ENCODE measurements at regions not wholly inside any gene's neighbourhood (a gene's known extent, or its start where the extent isn't known, plus 50 kb on each side); places are given as distances from the start of the nearest gene placed in this dataset.

- no peaks in the 10 kb centered on the region for H3K4me1 ChIP-seq (ENCODE audit: control insufficient read depth, insufficient read depth, low read length, poor library complexity, severe bottlenecking)
- H3K36me3 ChIP-seq (ENCODE audit: control insufficient read depth, insufficient read depth, low read length): no peaks in the 10 kb centered on the region
- no peak overlapping the region for H3K27ac Mint-ChIP-seq
- H3K9me3 ChIP-seq (ENCODE audit: control insufficient read depth in 2 of 2, low read length in 2 of 2): peaks cover 0 to 4% of the 10 kb centered on the region in 2 experiments
- H3K27ac ChIP-seq (ENCODE audit: insufficient read depth, low read length, poor library complexity, severe bottlenecking): no peak overlapping the region
- H3K9me3 Mint-ChIP-seq: peaks cover 3 to 23% (median 5%) of the 10 kb centered on the region in 7 donors
- no peaks in the 10 kb centered on the region for H3K36me3 Mint-ChIP-seq
- no peak overlapping the region for H3K4me3 Mint-ChIP-seq
- H3K4me1 Mint-ChIP-seq: no peaks in the 10 kb centered on the region
- no peaks in the 10 kb centered on the region for H3K27me3 ChIP-seq (ENCODE audit: control insufficient read depth, insufficient read depth, low read length)
- H3K27me3 Mint-ChIP-seq: no peaks in the 10 kb centered on the region
- DNase-seq (no peak), ATAC-seq (ENCODE audit: low read depth in 2 of 2) (no peak)
- no peak overlapping the region for H3K4me3 ChIP-seq (ENCODE audit: low read depth, low read length)
These were observed 755.9 kb upstream of the ADGRL4 start for GRCh38 chr1:79762461-79762860.

- Mint-ChIP-seq H3K27me3 (no peaks in the 10 kb centered on the region), H3K4me1 (no peaks in the 10 kb centered on the region)
- H3K4me1 ChIP-seq (ENCODE audit: control insufficient read depth, insufficient read depth, low read length, poor library complexity, severe bottlenecking): no peaks in the 10 kb centered on the region
These were observed 754.0 kb upstream of the ADGRL4 start for GRCh38 chr1:79760531-79760930.

GRCh38 chr1:79749607-79750006 is 743.1 kb upstream of the ADGRL4 start:
- no peaks in the 10 kb centered on the region for H3K36me3 ChIP-seq (ENCODE audit: control insufficient read depth, insufficient read depth, low read length)
- Mint-ChIP-seq H3K36me3 (no peaks in the 10 kb centered on the region), H3K27me3 (no peaks in the 10 kb centered on the region), H3K4me1 (no peaks in the 10 kb centered on the region), H3K27ac (no peak overlapping the region), H3K9me3 (peaks cover 0 to 6% (median 1%) of the 10 kb centered on the region in 7 donors), H3K4me3 (no peak overlapping the region)
- ATAC-seq (ENCODE audit: low read depth in 2 of 2): no peak
- H3K27ac ChIP-seq (ENCODE audit: insufficient read depth, low read length, poor library complexity, severe bottlenecking): no peak overlapping the region
- H3K4me1 ChIP-seq (ENCODE audit: control insufficient read depth, insufficient read depth, low read length, poor library complexity, severe bottlenecking): no peaks in the 10 kb centered on the region
- H3K27me3 ChIP-seq (ENCODE audit: control insufficient read depth, insufficient read depth, low read length): no peaks in the 10 kb centered on the region
- no peak overlapping the region for H3K4me3 ChIP-seq (ENCODE audit: low read depth, low read length)
- H3K9me3 ChIP-seq (ENCODE audit: control insufficient read depth in 2 of 2, low read length in 2 of 2): no peaks in the 10 kb centered on the region
- DNase-seq: no peak

More at GRCh38 chr1:79760531-79760930, 754.0 kb upstream of the ADGRL4 start:
- ATAC-seq (ENCODE audit: low read depth in 2 of 2): no peak
- Mint-ChIP-seq H3K36me3 (no peaks in the 10 kb centered on the region), H3K27ac (no peak overlapping the region), H3K9me3 (peaks cover 3 to 18% (median 11%) of the 10 kb centered on the region in 7 donors), H3K4me3 (no peak overlapping the region)
- Histone ChIP-seq H3K27me3 (ENCODE audit: control insufficient read depth, insufficient read depth, low read length) (no peaks in the 10 kb centered on the region), H3K4me3 (ENCODE audit: low read depth, low read length) (no peak overlapping the region), H3K9me3 (ENCODE audit: control insufficient read depth in 2 of 2, low read length in 2 of 2) (peaks cover 0 to 4% of the 10 kb centered on the region in 2 experiments), H3K36me3 (ENCODE audit: control insufficient read depth, insufficient read depth, low read length) (no peaks in the 10 kb centered on the region), H3K27ac (ENCODE audit: insufficient read depth, low read length, poor library complexity, severe bottlenecking) (no peak overlapping the region)
- no peak for DNase-seq

GRCh38 chr1:79745929-79746328 is 739.4 kb upstream of the ADGRL4 start:
- Mint-ChIP-seq H3K9me3 (peaks cover 0 to 7% (median 1%) of the 10 kb centered on the region in 7 donors), H3K27ac (no peak overlapping the region)

GRCh38 chr1:79744746-79745145 is 738.2 kb upstream of the ADGRL4 start:
- Mint-ChIP-seq H3K27me3 (no peaks in the 10 kb centered on the region), H3K4me1 (no peaks in the 10 kb centered on the region), H3K27ac (no peak overlapping the region), H3K36me3 (no peaks in the 10 kb centered on the region), H3K4me3 (no peak overlapping the region), H3K9me3 (peaks cover 0 to 7% (median 0%) of the 10 kb centered on the region in 7 donors)
- Histone ChIP-seq H3K9me3 (ENCODE audit: control insufficient read depth in 2 of 2, low read length in 2 of 2) (no peaks in the 10 kb centered on the region), H3K4me3 (ENCODE audit: low read depth, low read length) (no peak overlapping the region), H3K27ac (ENCODE audit: insufficient read depth, low read length, poor library complexity, severe bottlenecking) (no peak overlapping the region), H3K36me3 (ENCODE audit: control insufficient read depth, insufficient read depth, low read length) (no peaks in the 10 kb centered on the region), H3K27me3 (ENCODE audit: control insufficient read depth, insufficient read depth, low read length) (no peaks in the 10 kb centered on the region), H3K4me1 (ENCODE audit: control insufficient read depth, insufficient read depth, low read length, poor library complexity, severe bottlenecking) (no peaks in the 10 kb centered on the region)
- DNase-seq: no peak
- ATAC-seq (ENCODE audit: low read depth in 2 of 2): no peak

More at GRCh38 chr1:79745929-79746328, 739.4 kb upstream of the ADGRL4 start:
- H3K27me3 Mint-ChIP-seq: no peaks in the 10 kb centered on the region
- Histone ChIP-seq H3K27ac (ENCODE audit: insufficient read depth, low read length, poor library complexity, severe bottlenecking) (no peak overlapping the region), H3K9me3 (ENCODE audit: control insufficient read depth in 2 of 2, low read length in 2 of 2) (no peaks in the 10 kb centered on the region), H3K27me3 (ENCODE audit: control insufficient read depth, insufficient read depth, low read length) (no peaks in the 10 kb centered on the region), H3K4me3 (ENCODE audit: low read depth, low read length) (no peak overlapping the region), H3K36me3 (ENCODE audit: control insufficient read depth, insufficient read depth, low read length) (no peaks in the 10 kb centered on the region), H3K4me1 (ENCODE audit: control insufficient read depth, insufficient read depth, low read length, poor library complexity, severe bottlenecking) (no peaks in the 10 kb centered on the region)
- H3K4me1 Mint-ChIP-seq: no peaks in the 10 kb centered on the region
- no peak overlapping the region for H3K4me3 Mint-ChIP-seq
- ATAC-seq (ENCODE audit: low read depth in 2 of 2) (no peak), DNase-seq (no peak)
- H3K36me3 Mint-ChIP-seq: no peaks in the 10 kb centered on the region

- H3K27ac ChIP-seq (ENCODE audit: insufficient read depth, low read length, poor library complexity, severe bottlenecking): no peak overlapping the region
- ATAC-seq (ENCODE audit: low read depth in 2 of 2): no peak
These were observed 735.3 kb upstream of the ADGRL4 start for GRCh38 chr1:79741720-79742421.

GRCh38 chr1:79738101-79738500 is 731.6 kb upstream of the ADGRL4 start:
- Histone ChIP-seq H3K4me3 (ENCODE audit: low read depth, low read length) (no peak overlapping the region), H3K36me3 (ENCODE audit: control insufficient read depth, insufficient read depth, low read length) (no peaks in the 10 kb centered on the region), H3K27ac (ENCODE audit: insufficient read depth, low read length, poor library complexity, severe bottlenecking) (no peak overlapping the region), H3K9me3 (ENCODE audit: control insufficient read depth in 2 of 2, low read length in 2 of 2) (peaks cover 0 to 7% of the 10 kb centered on the region in 2 experiments), H3K4me1 (ENCODE audit: control insufficient read depth, insufficient read depth, low read length, poor library complexity, severe bottlenecking) (no peaks in the 10 kb centered on the region), H3K27me3 (ENCODE audit: control insufficient read depth, insufficient read depth, low read length) (no peaks in the 10 kb centered on the region)
- H3K36me3 Mint-ChIP-seq: no peaks in the 10 kb centered on the region
- H3K9me3 Mint-ChIP-seq: peaks cover 0 to 34% (median 4%) of the 10 kb centered on the region in 7 donors
- no peaks in the 10 kb centered on the region for H3K27me3 Mint-ChIP-seq
- no peak overlapping the region for H3K27ac Mint-ChIP-seq
- H3K4me1 Mint-ChIP-seq: no peaks in the 10 kb centered on the region
- DNase-seq (no peak), ATAC-seq (ENCODE audit: low read depth in 2 of 2) (no peak)
- no peak overlapping the region for H3K4me3 Mint-ChIP-seq

More at GRCh38 chr1:79741720-79742421, 735.3 kb upstream of the ADGRL4 start:
- H3K4me1 ChIP-seq (ENCODE audit: control insufficient read depth, insufficient read depth, low read length, poor library complexity, severe bottlenecking): no peaks in the 10 kb centered on the region
- no peak overlapping the region for H3K27ac Mint-ChIP-seq
- H3K36me3 ChIP-seq (ENCODE audit: control insufficient read depth, insufficient read depth, low read length): no peaks in the 10 kb centered on the region
- H3K27me3 Mint-ChIP-seq: no peaks in the 10 kb centered on the region
- H3K36me3 Mint-ChIP-seq: no peaks in the 10 kb centered on the region
- H3K4me3 ChIP-seq (ENCODE audit: low read depth, low read length): no peak overlapping the region
- H3K4me3 Mint-ChIP-seq: no peak overlapping the region
- DNase-seq: no peak
- no peaks in the 10 kb centered on the region for H3K4me1 Mint-ChIP-seq
- peaks cover 0 to 3% of the 10 kb centered on the region in 2 experiments for H3K9me3 ChIP-seq (ENCODE audit: control insufficient read depth in 2 of 2, low read length in 2 of 2)
- peaks cover 0 to 14% (median 4%) of the 10 kb centered on the region in 7 donors for H3K9me3 Mint-ChIP-seq
- no peaks in the 10 kb centered on the region for H3K27me3 ChIP-seq (ENCODE audit: control insufficient read depth, insufficient read depth, low read length)

GRCh38 chr1:79737193-79737592 is 730.7 kb upstream of the ADGRL4 start:
- H3K27ac Mint-ChIP-seq: no peak overlapping the region
- no peak overlapping the region for H3K4me3 Mint-ChIP-seq
- no peak for DNase-seq
- H3K9me3 Mint-ChIP-seq: peaks cover 0 to 35% (median 4%) of the 10 kb centered on the region in 7 donors
- H3K27me3 Mint-ChIP-seq: no peaks in the 10 kb centered on the region
- no peaks in the 10 kb centered on the region for H3K4me1 Mint-ChIP-seq
- Histone ChIP-seq H3K9me3 (ENCODE audit: control insufficient read depth in 2 of 2, low read length in 2 of 2) (peaks cover 0 to 7% of the 10 kb centered on the region in 2 experiments), H3K4me1 (ENCODE audit: control insufficient read depth, insufficient read depth, low read length, poor library complexity, severe bottlenecking) (no peaks in the 10 kb centered on the region), H3K36me3 (ENCODE audit: control insufficient read depth, insufficient read depth, low read length) (no peaks in the 10 kb centered on the region), H3K27me3 (ENCODE audit: control insufficient read depth, insufficient read depth, low read length) (no peaks in the 10 kb centered on the region), H3K27ac (ENCODE audit: insufficient read depth, low read length, poor library complexity, severe bottlenecking) (no peak overlapping the region), H3K4me3 (ENCODE audit: low read depth, low read length) (no peak overlapping the region)
- ATAC-seq (ENCODE audit: low read depth in 2 of 2): no peak
- no peaks in the 10 kb centered on the region for H3K36me3 Mint-ChIP-seq
